ENCODE measurements at regions not wholly inside any gene's neighbourhood (a gene's known extent, or its start where the extent isn't known, plus 50 kb on each side); places are given as distances from the start of the nearest gene placed in this dataset.

GRCh38 chr12:5292651-5293050 lies 139.3 kb upstream of the NTF3 start:
- Histone ChIP-seq H3K9me3 (ENCODE audit: severe bottlenecking) (no peaks in the 10 kb centered on the region), H3K27me3 (ENCODE audit: insufficient read depth, poor library complexity, severe bottlenecking) (no peaks in the 10 kb centered on the region), H3K4me3 (ENCODE audit: severe bottlenecking) (no peak overlapping the region), H3K27ac (ENCODE audit: poor library complexity, severe bottlenecking) (no peak overlapping the region), H3K4me1 (ENCODE audit: insufficient read depth, poor library complexity, severe bottlenecking) (no peaks in the 10 kb centered on the region), H3K36me3 (ENCODE audit: low read depth) (no peaks in the 10 kb centered on the region)
- DNase-seq (ENCODE audit: low spot score) = no peak
- no peak for ATAC-seq (ENCODE audit: low read depth)
- TF ChIP-seq CTCF (IDR thresholded peaks at IDR 0.05; ENCODE audit: poor library complexity, severe bottlenecking) = no peak

GRCh38 chr12:5293773-5294172 lies 138.1 kb upstream of the NTF3 start:
- Histone ChIP-seq H3K9me3 (ENCODE audit: severe bottlenecking) (no peaks in the 10 kb centered on the region), H3K4me3 (ENCODE audit: severe bottlenecking) (no peak overlapping the region), H3K4me1 (ENCODE audit: insufficient read depth, poor library complexity, severe bottlenecking) (no peaks in the 10 kb centered on the region), H3K27ac (ENCODE audit: poor library complexity, severe bottlenecking) (no peak overlapping the region), H3K36me3 (ENCODE audit: low read depth) (no peaks in the 10 kb centered on the region), H3K27me3 (ENCODE audit: insufficient read depth, poor library complexity, severe bottlenecking) (no peaks in the 10 kb centered on the region)
- DNase-seq (ENCODE audit: low spot score) = no peak
- ATAC-seq (ENCODE audit: low read depth) = no peak
- no peak for TF ChIP-seq CTCF (IDR thresholded peaks at IDR 0.05; ENCODE audit: poor library complexity, severe bottlenecking)

- Histone ChIP-seq H3K4me1 (ENCODE audit: insufficient read depth, poor library complexity, severe bottlenecking) (no peaks in the 10 kb centered on the region), H3K27ac (ENCODE audit: poor library complexity, severe bottlenecking) (no peak overlapping the region), H3K27me3 (ENCODE audit: insufficient read depth, poor library complexity, severe bottlenecking) (peaks cover under 1% of the 10 kb centered on the region), H3K4me3 (ENCODE audit: severe bottlenecking) (no peak overlapping the region), H3K36me3 (ENCODE audit: low read depth) (no peaks in the 10 kb centered on the region), H3K9me3 (ENCODE audit: severe bottlenecking) (no peaks in the 10 kb centered on the region)
- TF ChIP-seq CTCF (IDR thresholded peaks at IDR 0.05; ENCODE audit: poor library complexity, severe bottlenecking) = no peak
- DNase-seq (ENCODE audit: low spot score) = no peak
- ATAC-seq (ENCODE audit: low read depth) = no peak
These were observed 137.4 kb upstream of the NTF3 start for GRCh38 chr12:5294274-5295070.

- Histone ChIP-seq H3K4me3 (ENCODE audit: severe bottlenecking) (no peak overlapping the region), H3K36me3 (ENCODE audit: low read depth) (no peaks in the 10 kb centered on the region), H3K27ac (ENCODE audit: poor library complexity, severe bottlenecking) (no peak overlapping the region), H3K4me1 (ENCODE audit: insufficient read depth, poor library complexity, severe bottlenecking) (no peaks in the 10 kb centered on the region), H3K9me3 (ENCODE audit: severe bottlenecking) (no peaks in the 10 kb centered on the region), H3K27me3 (ENCODE audit: insufficient read depth, poor library complexity, severe bottlenecking) (peaks cover 2% of the 10 kb centered on the region)
- DNase-seq (ENCODE audit: low spot score) (no peak), ATAC-seq (ENCODE audit: low read depth) (no peak)
- no peak for TF ChIP-seq CTCF (IDR thresholded peaks at IDR 0.05; ENCODE audit: poor library complexity, severe bottlenecking)
These were observed 136.8 kb upstream of the NTF3 start for GRCh38 chr12:5295151-5295550.

GRCh38 chr12:5295996-5296395 lies 135.9 kb upstream of the NTF3 start:
- Histone ChIP-seq H3K9me3 (ENCODE audit: severe bottlenecking) (no peaks in the 10 kb centered on the region), H3K4me1 (ENCODE audit: insufficient read depth, poor library complexity, severe bottlenecking) (no peaks in the 10 kb centered on the region), H3K27ac (ENCODE audit: poor library complexity, severe bottlenecking) (no peak overlapping the region), H3K4me3 (ENCODE audit: severe bottlenecking) (no peak overlapping the region), H3K36me3 (ENCODE audit: low read depth) (no peaks in the 10 kb centered on the region), H3K27me3 (ENCODE audit: insufficient read depth, poor library complexity, severe bottlenecking) (peaks cover 2% of the 10 kb centered on the region)
- DNase-seq (ENCODE audit: low spot score) (no peak), ATAC-seq (ENCODE audit: low read depth) (no peak)
- no peak for TF ChIP-seq CTCF (IDR thresholded peaks at IDR 0.05; ENCODE audit: poor library complexity, severe bottlenecking)

Data from RWPE2 (cell line).